CD4-positive, alpha-beta T cell (primary cell): ENCODE measurements at regions not wholly inside any gene's neighbourhood (a gene's known extent, or its start where the extent isn't known, plus 50 kb on each side); places are given as distances from the start of the nearest gene placed in this dataset.

Experiments
- ATAC-seq: fragments of 200-7000 bp; cut with Tn5 transposase; one replicate; pipeline ENCODE4 v1.10.0; 2022; ENCODE audit warnings: mild to moderate bottlenecking; ENCODE audit not compliant: poor library complexity
- CTCF ChIA-PET: fragments of 350-600 bp; sonication (Branson Sonifier 250); formaldehyde crosslinking; loops from one replicate; lab custom pipeline; 2021; ENCODE audit warnings: antibody characterized with exemption, inconsistent platforms; lab: Charles Lee
- POLR2A ChIA-PET: fragments of 350-600 bp; sonication (Branson Sonifier 250); formaldehyde crosslinking; loops from one replicate; lab custom pipeline; 2021; ENCODE audit warnings: antibody characterized with exemption, inconsistent platforms; lab: Charles Lee
- DNase-seq, 14 experiments: peaks; one replicate each; pipeline ENCODE4 v3.0.0-alpha.2; 2013 to 2020; ENCODE audit warnings: mixed read lengths in 2 of 14
- H3K27ac ChIP-seq, 2 donors: one replicate each; pipeline versions ENCODE4 v1.5.1 to v1.7.0; 2013; ENCODE audit warnings: low read length in 2 of 2, low read depth in 1 of 2, mild to moderate bottlenecking in 1 of 2
- H3K27me3 ChIP-seq, 2 experiments: 1 replicate in 1 of 2; 2 replicates in 1 of 2; pipeline versions ENCODE4 v1.6.1 to v1.7.0; 2013; ENCODE audit warnings: low read length in 2 of 2, control low read depth in 1 of 2, mild to moderate bottlenecking in 1 of 2, moderate library complexity in 1 of 2; ENCODE audit not compliant: insufficient read depth in 2 of 2, control insufficient read depth in 1 of 2
- H3K36me3 ChIP-seq: one replicate; pipeline ENCODE4 v1.6.1; 2013; ENCODE audit warnings: low read length, control low read depth; ENCODE audit not compliant: insufficient read depth
- H3K4me1 ChIP-seq: one replicate; pipeline ENCODE4 v1.6.1; 2013; ENCODE audit warnings: low read length, control low read depth; ENCODE audit not compliant: insufficient read depth
- H3K4me3 ChIP-seq: one replicate; pipeline ENCODE4 v1.5.1; 2013; ENCODE audit warnings: mild to moderate bottlenecking, low read length, moderate library complexity
- H3K9me3 ChIP-seq, 2 experiments: 1 replicate in 1 of 2; 2 replicates in 1 of 2; pipeline versions ENCODE4 v1.6.1 to v1.7.0; 2013; ENCODE audit warnings: low read length in 2 of 2, mild to moderate bottlenecking in 2 of 2, control low read depth in 1 of 2, moderate library complexity in 1 of 2; ENCODE audit not compliant: control insufficient read depth in 1 of 2, insufficient read depth in 1 of 2
- H3K27ac Mint-ChIP-seq: one replicate; pipeline ENCODE4 v1.8.0; 2020; ENCODE audit warnings: mixed read lengths
- H3K27me3 Mint-ChIP-seq: one replicate; pipeline ENCODE4 v1.8.0; 2021; ENCODE audit warnings: mixed read lengths
- H3K36me3 Mint-ChIP-seq: one replicate; pipeline ENCODE4 v1.8.0; 2021; ENCODE audit warnings: low read depth, mixed read lengths
- H3K4me1 Mint-ChIP-seq: one replicate; pipeline ENCODE4 v1.8.0; 2021; ENCODE audit warnings: low read depth, mixed read lengths
- H3K4me3 Mint-ChIP-seq: one replicate; pipeline ENCODE4 v1.8.0; 2020; ENCODE audit warnings: mild to moderate bottlenecking, mixed read lengths
- H3K9me3 Mint-ChIP-seq: one replicate; pipeline ENCODE4 v1.8.0; 2020; ENCODE audit warnings: mixed read lengths
- CTCF ChIP-seq: fragments of 200-600 bp; IDR thresholded peaks from one replicate; pipeline ENCODE4 v1.8.0; 2022; ENCODE audit warnings: antibody characterized with exemption, mild to moderate bottlenecking
- intact Hi-C, 2 experiments: fragments of 100-400 bp; cut with DNase I in 1 of 2; cut with micrococcal nuclease in 1 of 2; formaldehyde crosslinking; loops; one replicate each; pipeline versions ENCODE4 v1.15.1 to v1.9.0; 2023 to 2025; cut with DNase I, micrococcal nuclease

- H3K27me3 ChIP-seq: peaks cover 0 to 7% of the 10 kb centered on the region in 2 experiments
- intact Hi-C loops: no loop called here
- H3K4me3 ChIP-seq: no peak overlapping the region
- Mint-ChIP-seq H3K4me1 (no peaks in the 10 kb centered on the region), H3K27ac (no peak overlapping the region), H3K27me3 (peaks cover 8% of the 10 kb centered on the region), H3K36me3 (no peaks in the 10 kb centered on the region), H3K9me3 (no peaks in the 10 kb centered on the region), H3K4me3 (no peak overlapping the region)
- no peaks in the 10 kb centered on the region for H3K36me3 ChIP-seq
- H3K27ac ChIP-seq: no peak overlapping the region
- ChIA-PET CTCF (no interaction called here), POLR2A (no interaction called here)
- no peak for ATAC-seq
- no peaks in the 10 kb centered on the region for H3K4me1 ChIP-seq
- no peak for TF ChIP-seq CTCF
- no peaks in the 10 kb centered on the region for H3K9me3 ChIP-seq
- no peak for DNase-seq
Measured at GRCh38 chrX:13891377-13892140, 74.7 kb upstream of the GPM6B start.

- Histone ChIP-seq H3K9me3 (no peaks in the 10 kb centered on the region), H3K27ac (no peak overlapping the region), H3K27me3 (peaks cover 0 to 7% of the 10 kb centered on the region in 2 experiments), H3K36me3 (no peaks in the 10 kb centered on the region), H3K4me3 (no peak overlapping the region), H3K4me1 (no peaks in the 10 kb centered on the region)
- ATAC-seq: no peak
- no peak overlapping the region for H3K27ac Mint-ChIP-seq
- no peak for TF ChIP-seq CTCF
- intact Hi-C loops: no loop called here
- H3K4me3 Mint-ChIP-seq: no peak overlapping the region
- H3K36me3 Mint-ChIP-seq: no peaks in the 10 kb centered on the region
- H3K4me1 Mint-ChIP-seq: no peaks in the 10 kb centered on the region
- DNase-seq: no peak
- CTCF ChIA-PET: no interaction called here
- POLR2A ChIA-PET: no interaction called here
- H3K27me3 Mint-ChIP-seq: peaks cover 8% of the 10 kb centered on the region
- no peaks in the 10 kb centered on the region for H3K9me3 Mint-ChIP-seq
Measured at GRCh38 chrX:13890806-13891205, 73.9 kb upstream of the GPM6B start.

GRCh38 chrX:13888284-13888683 lies 71.4 kb upstream of the GPM6B start:
- no peak overlapping the region for H3K4me3 ChIP-seq
- intact Hi-C loops: no loop called here
- H3K27me3 Mint-ChIP-seq: peaks cover 8% of the 10 kb centered on the region
- POLR2A ChIA-PET: no interaction called here
- no peaks in the 10 kb centered on the region for H3K4me1 ChIP-seq
- H3K27ac Mint-ChIP-seq: no peak overlapping the region
- no peak overlapping the region for H3K4me3 Mint-ChIP-seq
- no peaks in the 10 kb centered on the region for H3K9me3 ChIP-seq
- ATAC-seq (no peak), DNase-seq (no peak)
- TF ChIP-seq CTCF: no peak
- no peaks in the 10 kb centered on the region for H3K36me3 ChIP-seq
- CTCF ChIA-PET: no interaction called here
- H3K9me3 Mint-ChIP-seq: no peaks in the 10 kb centered on the region
- H3K36me3 Mint-ChIP-seq: no peaks in the 10 kb centered on the region
- no peaks in the 10 kb centered on the region for H3K4me1 Mint-ChIP-seq
- H3K27me3 ChIP-seq: peaks cover 0 to 7% of the 10 kb centered on the region in 2 experiments
- no peak overlapping the region for H3K27ac ChIP-seq
